ENCODE measurements at regions not wholly inside any gene's neighbourhood (a gene's known extent, or its start where the extent isn't known, plus 50 kb on each side); places are given as distances from the start of the nearest gene placed in this dataset.

DNA sequence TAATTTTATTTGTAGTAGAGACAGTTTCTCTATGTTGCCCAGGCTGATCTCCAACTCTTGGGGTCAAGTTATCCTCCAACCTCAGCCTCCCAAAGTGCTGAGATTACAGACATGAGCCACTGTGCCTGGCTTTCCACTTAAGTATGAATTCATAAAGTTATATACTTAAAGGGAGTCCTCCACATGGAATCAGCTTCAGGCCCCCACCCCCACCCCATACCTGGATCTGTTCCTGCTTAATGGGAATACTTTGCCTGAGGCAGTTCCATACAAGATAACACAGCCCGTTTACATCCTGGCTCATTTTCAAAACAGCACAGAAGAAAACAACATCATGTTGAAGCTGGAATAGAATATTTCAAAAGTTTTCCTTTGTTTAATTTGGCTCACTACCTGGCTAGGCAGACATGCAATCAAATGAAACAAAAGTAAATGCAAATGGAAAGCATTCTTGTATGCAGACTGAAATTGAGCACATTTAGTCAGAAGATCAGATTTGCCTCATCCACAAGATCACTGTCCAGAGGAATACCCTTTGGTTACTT lies 82.4 kb downstream of the FAT3 start:
- TF ChIP-seq, protein P1, sequence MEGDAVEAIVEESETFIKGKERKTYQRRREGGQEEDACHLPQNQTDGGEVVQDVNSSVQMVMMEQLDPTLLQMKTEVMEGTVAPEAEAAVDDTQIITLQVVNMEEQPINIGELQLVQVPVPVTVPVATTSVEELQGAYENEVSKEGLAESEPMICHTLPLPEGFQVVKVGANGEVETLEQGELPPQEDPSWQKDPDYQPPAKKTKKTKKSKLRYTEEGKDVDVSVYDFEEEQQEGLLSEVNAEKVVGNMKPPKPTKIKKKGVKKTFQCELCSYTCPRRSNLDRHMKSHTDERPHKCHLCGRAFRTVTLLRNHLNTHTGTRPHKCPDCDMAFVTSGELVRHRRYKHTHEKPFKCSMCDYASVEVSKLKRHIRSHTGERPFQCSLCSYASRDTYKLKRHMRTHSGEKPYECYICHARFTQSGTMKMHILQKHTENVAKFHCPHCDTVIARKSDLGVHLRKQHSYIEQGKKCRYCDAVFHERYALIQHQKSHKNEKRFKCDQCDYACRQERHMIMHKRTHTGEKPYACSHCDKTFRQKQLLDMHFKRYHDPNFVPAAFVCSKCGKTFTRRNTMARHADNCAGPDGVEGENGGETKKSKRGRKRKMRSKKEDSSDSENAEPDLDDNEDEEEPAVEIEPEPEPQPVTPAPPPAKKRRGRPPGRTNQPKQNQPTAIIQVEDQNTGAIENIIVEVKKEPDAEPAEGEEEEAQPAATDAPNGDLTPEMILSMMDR (conservative IDR thresholded peaks at IDR 0.05; ENCODE audit: low read depth, low read length) = no peak
- TF ChIP-seq EZH2 (IDR thresholded peaks at IDR 0.05; ENCODE audit: low read length, unreplicated experiment) (no peak), EZH2phosphoT487 (IDR thresholded peaks at IDR 0.05; ENCODE audit: borderline replicate concordance, low read length) (no peak)
